Coronary artery (tissue), 2 donors: ENCODE measurements at regions not wholly inside any gene's neighbourhood (a gene's known extent, or its start where the extent isn't known, plus 50 kb on each side); places are given as distances from the start of the nearest gene placed in this dataset.

Source experiments
- DNase-seq: peaks from one replicate; pipeline ENCODE4 v3.0.0-alpha.2; 2017; ENCODE audit warnings: low spot score
- H3K27ac ChIP-seq, 2 donors: fragments of 200-600 bp; sonication (generic); one replicate each; pipeline ENCODE4 v1.5.1; 2016 to 2019
- H3K4me3 ChIP-seq: fragments of 200-600 bp; sonication (generic); 2 replicates; pipeline ENCODE4 v1.5.1; 2016; ENCODE audit warnings: mild to moderate bottlenecking, moderate library complexity
- TF ChIP-seq, protein P1 (sequence below): fragments of 200-600 bp; sonication (generic); IDR thresholded peaks from one replicate; pipeline ENCODE4 v1.5.1; 2019; ENCODE audit warnings: antibody characterized with exemption

GRCh38 chr1:81317191-81317590 is 483.5 kb upstream of the ADGRL2 start:
- Histone ChIP-seq H3K27ac (no peak overlapping the region), H3K4me3 (no peak overlapping the region)
- TF ChIP-seq, protein P1, sequence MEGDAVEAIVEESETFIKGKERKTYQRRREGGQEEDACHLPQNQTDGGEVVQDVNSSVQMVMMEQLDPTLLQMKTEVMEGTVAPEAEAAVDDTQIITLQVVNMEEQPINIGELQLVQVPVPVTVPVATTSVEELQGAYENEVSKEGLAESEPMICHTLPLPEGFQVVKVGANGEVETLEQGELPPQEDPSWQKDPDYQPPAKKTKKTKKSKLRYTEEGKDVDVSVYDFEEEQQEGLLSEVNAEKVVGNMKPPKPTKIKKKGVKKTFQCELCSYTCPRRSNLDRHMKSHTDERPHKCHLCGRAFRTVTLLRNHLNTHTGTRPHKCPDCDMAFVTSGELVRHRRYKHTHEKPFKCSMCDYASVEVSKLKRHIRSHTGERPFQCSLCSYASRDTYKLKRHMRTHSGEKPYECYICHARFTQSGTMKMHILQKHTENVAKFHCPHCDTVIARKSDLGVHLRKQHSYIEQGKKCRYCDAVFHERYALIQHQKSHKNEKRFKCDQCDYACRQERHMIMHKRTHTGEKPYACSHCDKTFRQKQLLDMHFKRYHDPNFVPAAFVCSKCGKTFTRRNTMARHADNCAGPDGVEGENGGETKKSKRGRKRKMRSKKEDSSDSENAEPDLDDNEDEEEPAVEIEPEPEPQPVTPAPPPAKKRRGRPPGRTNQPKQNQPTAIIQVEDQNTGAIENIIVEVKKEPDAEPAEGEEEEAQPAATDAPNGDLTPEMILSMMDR: no peak
- DNase-seq: no peak

DNA sequence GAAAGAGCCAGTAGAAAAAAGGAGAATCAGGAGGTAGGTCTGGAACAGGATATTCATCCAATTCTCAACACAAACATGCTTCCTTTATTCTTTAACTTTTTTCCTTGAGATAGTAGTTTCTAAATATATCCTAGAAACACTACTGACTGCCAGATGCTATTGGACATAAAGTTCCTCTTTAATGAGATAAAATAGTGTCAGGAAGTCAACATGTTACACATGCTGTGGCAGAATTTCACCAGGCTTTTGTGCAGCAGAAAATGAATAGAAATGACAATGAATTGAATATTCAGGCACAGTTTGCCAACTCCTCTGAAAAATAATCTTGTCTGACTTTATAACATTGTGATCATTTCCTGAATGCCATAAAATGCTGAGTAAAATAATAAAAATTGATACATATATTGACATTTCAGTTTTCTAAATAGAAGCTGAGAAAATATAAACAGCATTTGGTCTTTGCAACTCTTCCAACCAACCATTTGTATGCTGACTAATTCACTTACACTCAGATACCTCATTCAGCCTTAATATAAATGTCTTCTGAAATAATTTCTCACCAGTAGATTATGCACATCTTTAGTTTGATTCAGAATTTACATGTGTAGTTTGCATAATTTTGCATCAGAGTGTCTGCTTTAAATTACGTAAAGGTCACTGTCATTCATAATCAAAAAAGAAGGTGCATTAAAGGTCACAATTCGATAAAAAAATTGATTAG is 486.1 kb upstream of the ADGRL2 start:
- TF ChIP-seq, protein P1: no peak
- Histone ChIP-seq H3K4me3 (no peak overlapping the region), H3K27ac (no peak overlapping the region)
- DNase-seq: no peak

GRCh38 chr1:81313289-81313688 is 487.4 kb upstream of the ADGRL2 start:
- Histone ChIP-seq H3K27ac (no peak overlapping the region), H3K4me3 (no peak overlapping the region)
- DNase-seq: no peak
- TF ChIP-seq, protein P1: no peak

DNA sequence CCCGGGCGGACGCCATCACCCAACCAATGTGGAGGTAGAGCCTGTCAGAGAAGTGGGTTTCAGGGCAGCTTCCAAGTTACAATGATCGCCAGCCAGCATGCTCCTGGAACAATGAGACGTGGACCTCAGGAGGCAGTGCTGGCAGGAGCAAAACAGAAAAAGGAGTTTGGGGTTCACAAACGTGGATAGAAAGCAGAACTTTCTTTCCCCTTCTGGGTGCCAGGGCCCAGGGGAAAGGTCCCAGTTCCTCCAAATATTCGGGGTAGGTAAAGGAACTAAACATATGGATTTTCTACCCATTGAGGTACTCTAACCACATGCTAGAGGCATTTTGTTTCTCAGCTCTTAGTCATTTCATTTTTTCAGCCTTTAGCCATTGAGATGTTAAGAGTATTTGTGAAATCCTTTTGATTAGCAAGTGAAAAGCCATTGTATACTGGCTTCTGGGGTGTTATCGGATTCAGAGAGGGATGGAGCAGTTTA is 488.4 kb upstream of the ADGRL2 start:
- no peak for DNase-seq
- Histone ChIP-seq H3K4me3 (no peak overlapping the region), H3K27ac (no peak overlapping the region)
- TF ChIP-seq, protein P1: no peak

DNA sequence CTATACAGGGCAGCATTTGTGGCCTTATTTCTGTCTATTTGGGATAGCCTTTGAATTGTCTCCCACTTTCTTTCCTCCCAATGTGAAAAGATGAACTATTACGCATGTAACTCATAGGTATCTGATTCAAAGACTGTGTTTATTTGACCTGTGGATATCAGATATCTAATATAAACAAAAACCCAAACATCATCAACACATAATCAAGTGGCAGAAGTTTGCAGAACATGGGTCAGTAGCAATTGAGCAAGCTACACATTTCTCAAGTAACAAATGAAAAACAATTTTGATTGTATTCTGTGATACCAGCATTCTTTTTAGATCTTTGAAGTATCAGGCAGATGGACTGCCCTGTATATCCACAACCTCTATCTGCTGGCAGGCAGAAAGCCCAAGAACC is 490.5 kb upstream of the ADGRL2 start:
- TF ChIP-seq, protein P1: no peak
- Histone ChIP-seq H3K27ac (no peak overlapping the region), H3K4me3 (no peak overlapping the region)
- no peak for DNase-seq

DNA sequence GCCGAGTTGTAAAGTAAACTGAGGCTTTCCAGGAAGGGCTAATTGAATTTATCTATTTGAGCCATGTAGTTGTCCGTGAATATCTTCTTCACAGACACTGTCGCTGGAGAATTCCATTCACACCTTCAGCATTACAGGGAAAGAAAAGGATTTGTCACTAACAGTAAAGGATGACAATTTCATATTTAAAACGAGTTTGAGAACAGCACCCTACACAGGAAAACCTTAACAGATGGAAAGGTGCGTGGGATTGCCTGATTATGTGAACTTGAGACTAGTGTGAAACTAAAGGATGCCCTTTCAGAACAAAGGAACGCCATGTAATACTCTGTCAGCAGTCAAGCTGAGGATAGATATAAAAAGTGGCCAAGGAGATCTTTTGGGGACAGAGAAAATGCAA is 492.5 kb upstream of the ADGRL2 start:
- DNase-seq: no peak
- H3K4me3 ChIP-seq: no peak overlapping the region
- H3K27ac ChIP-seq: no peak overlapping the region
- TF ChIP-seq, protein P1: no peak

- no peak overlapping the region for H3K27ac ChIP-seq
These were observed 492.9 kb upstream of the ADGRL2 start for GRCh38 chr1:81307786-81308185.

More at GRCh38 chr1:81307786-81308185, 492.9 kb upstream of the ADGRL2 start:
- H3K4me3 ChIP-seq: no peak overlapping the region
- TF ChIP-seq, protein P1: no peak
- DNase-seq: no peak
